C4-2B (cell line): ENCODE measurements at regions not wholly inside any gene's neighbourhood (a gene's known extent, or its start where the extent isn't known, plus 50 kb on each side); places are given as distances from the start of the nearest gene placed in this dataset.

Experiments used
- H3K27ac ChIP-seq: fragments of 450-650 bp; 2 replicates; pipeline ENCODE4 v1.5.1; 2017
- CTCF ChIP-seq: fragments of 450-650 bp; conservative IDR thresholded peaks from 2 replicates; pipeline ENCODE4 v1.5.1; 2017; ENCODE audit warnings: mild to moderate bottlenecking
- ZFX ChIP-seq: fragments of 450-650 bp; IDR thresholded peaks from 2 replicates; pipeline ENCODE4 v1.6.1; 2017

GRCh38 chr3:148598619-148599018 lies 99.1 kb upstream of the AGTR1 start:
- TF ChIP-seq ZFX = no peak
- no peak for TF ChIP-seq CTCF
- no peak overlapping the region for H3K27ac ChIP-seq

- TF ChIP-seq CTCF (no peak), ZFX (no peak)
- H3K27ac ChIP-seq = no peak overlapping the region
Measured at GRCh38 chr3:148599481-148599880, 98.2 kb upstream of the AGTR1 start.

GRCh38 chr3:148600440-148600839 lies 97.3 kb upstream of the AGTR1 start:
- TF ChIP-seq CTCF (no peak), ZFX (no peak)
- no peak overlapping the region for H3K27ac ChIP-seq

- no peak overlapping the region for H3K27ac ChIP-seq
- no peak for TF ChIP-seq CTCF
- TF ChIP-seq ZFX = no peak
Measured at GRCh38 chr3:148600902-148601765, 96.6 kb upstream of the AGTR1 start.

GRCh38 chr3:148601766-148602685 lies 95.7 kb upstream of the AGTR1 start:
- TF ChIP-seq ZFX (no peak), CTCF (no peak)
- H3K27ac ChIP-seq = no peak overlapping the region

- H3K27ac ChIP-seq = 0 out of 2 replicates have a peak overlapping the region, but pooled peaks have one; percentile 4
- TF ChIP-seq CTCF (no peak), ZFX (no peak)
Measured at GRCh38 chr3:148604270-148605085, 93.2 kb upstream of the AGTR1 start.
